ENCODE measurements at regions not wholly inside any gene's neighbourhood (a gene's known extent, or its start where the extent isn't known, plus 50 kb on each side); places are given as distances from the start of the nearest gene placed in this dataset.

- H3K36me3 ChIP-seq (ENCODE audit: control insufficient read depth, insufficient read depth, low read length): no peaks in the 10 kb centered on the region
- H4K20me1 ChIP-seq (replicated peaks; ENCODE audit: control insufficient read depth, insufficient read depth, low read length): no peaks in the 10 kb centered on the region
- H3K4me1 ChIP-seq (replicated peaks in 1 of 2; ENCODE audit: control insufficient read depth in 2 of 2, insufficient read depth in 2 of 2, low read length in 2 of 2): no peaks in the 10 kb centered on the region
- ChIA-PET CTCF (ENCODE audit: low intra/inter-chr PET ratio) (no interaction called here), POLR2A (no interaction called here)
- H3K4me3 ChIP-seq: no peak overlapping the region
- intact Hi-C loops (cut with micrococcal nuclease) (no loop called here), in situ Hi-C loops (cut with MboI) (no loop called here)
- no peak overlapping the region for H3K27ac ChIP-seq (ENCODE audit: extremely low read depth, low read depth, low read length)
- 0% methylated on average over 1 of the region's 1 CpG for WGBS (ENCODE audit: insufficient coverage, low coverage, missing lambda C conversion rate)
- no TSS peak for BruUV-seq (replicated peaks)
- no peaks in the 10 kb centered on the region for H3K79me2 ChIP-seq (ENCODE audit: control insufficient read depth, insufficient read depth, low read length)
- FAIRE-seq (no peak), ATAC-seq (no peak), DNase-seq (ENCODE audit: extremely low read depth in 1 of 4, low spot score in 3 of 4) (no peak)
- no peaks in the 10 kb centered on the region for H3K9me1 ChIP-seq (ENCODE audit: control insufficient read depth, insufficient read depth, low read length)
- H3K4me2 ChIP-seq (ENCODE audit: insufficient read depth, low read length): no peak overlapping the region
- no peak overlapping the region for H3K9ac ChIP-seq (ENCODE audit: insufficient read depth in 1 of 2, low read depth in 2 of 2, low read length in 2 of 2)
- H3K27me3 ChIP-seq (ENCODE audit: control insufficient read depth in 2 of 2, insufficient read depth in 2 of 2, low read length in 2 of 2): no peaks in the 10 kb centered on the region
- H3K9me3 ChIP-seq (replicated peaks; ENCODE audit: control insufficient read depth, insufficient read depth, low read depth, low read length): no peaks in the 10 kb centered on the region
- no peak overlapping the region for H2AFZ ChIP-seq (ENCODE audit: low read depth, low read length)
- TF ChIP-seq MAX (CRISPR knock-in tag; IDR thresholded peaks at IDR 0.05) (no peak), ZNF347 (CRISPR knock-in tag; IDR thresholded peaks at IDR 0.05; ENCODE audit: low read depth) (no peak), ZNF551 (CRISPR knock-in tag; IDR thresholded peaks at IDR 0.05) (no peak), RBM34 (IDR thresholded peaks at IDR 0.05; ENCODE audit: borderline replicate concordance, insufficient read depth, low read length) (no peak), CBFA2T2 (conservative IDR thresholded peaks at IDR 0.05) (no peak), MAFG (tag; conservative IDR thresholded peaks at IDR 0.05) (no peak), RBFOX2 (IDR thresholded peaks at IDR 0.05; ENCODE audit: low read depth, low read length) (no peak), MLX (CRISPR knock-in tag; conservative IDR thresholded peaks at IDR 0.05) (no peak), FOS (IDR thresholded peaks at IDR 0.05; ENCODE audit: extremely low read depth, insufficient read length) (no peak), ZFP1 (CRISPR knock-in tag; IDR thresholded peaks at IDR 0.05) (no peak), MXI1 (IDR thresholded peaks at IDR 0.05; ENCODE audit: low read depth, low read length) (no peak), KAT2B (IDR thresholded peaks at IDR 0.05; ENCODE audit: low read depth, low read length) (no peak), ZBTB40 (IDR thresholded peaks at IDR 0.05) (no peak), ZBTB40 (CRISPR knock-in tag; IDR thresholded peaks at IDR 0.05) (no peak), ZNF778 (CRISPR knock-in tag; IDR thresholded peaks at IDR 0.05) (no peak)
Observed at GRCh38 chr14:45907782-45908181, 654.8 kb upstream of the MIS18BP1 start.
